ENCODE measurements at regions not wholly inside any gene's neighbourhood (a gene's known extent, or its start where the extent isn't known, plus 50 kb on each side); places are given as distances from the start of the nearest gene placed in this dataset.

GRCh38 chr11:16598032-16598431 is 140.4 kb upstream of the C11orf58 start:
- Histone ChIP-seq H3K4me1 (ENCODE audit: control insufficient read depth in 1 of 2, insufficient read depth in 2 of 2, low read length in 2 of 2) (no peaks in the 10 kb centered on the region), H2AFZ (ENCODE audit: low read depth, low read length, poor library complexity, severe bottlenecking) (no peak overlapping the region), H3K79me2 (ENCODE audit: insufficient read depth, low read length) (no peaks in the 10 kb centered on the region), H3K9ac (ENCODE audit: low read length) (no peak overlapping the region), H3K9me2 (ENCODE audit: insufficient read depth) (no peaks in the 10 kb centered on the region), H3K27ac (ENCODE audit: low read depth, low read length) (no peak overlapping the region), H4K20me1 (ENCODE audit: insufficient read depth) (no peaks in the 10 kb centered on the region), H3K4me3 (replicated peaks in 1 of 2; ENCODE audit: low read depth in 1 of 2, low read length in 2 of 2) (no peak overlapping the region), H3K36me3 (ENCODE audit: control insufficient read depth in 1 of 2, insufficient read depth in 2 of 2, low read length in 2 of 2) (no peaks in the 10 kb centered on the region), H3K9me3 (ENCODE audit: control insufficient read depth in 1 of 2, insufficient read depth in 1 of 2, low read depth in 1 of 2, low read length in 2 of 2) (no peaks in the 10 kb centered on the region), H3K27me3 (ENCODE audit: insufficient read depth, low read length) (peaks cover 36% of the 10 kb centered on the region), H3K4me2 (ENCODE audit: low read length) (no peak overlapping the region)
- POLR2A ChIA-PET, result no interaction called here
- TF ChIP-seq ZNF274 (IDR thresholded peaks at IDR 0.05; ENCODE audit: low read depth, low read length) (no peak), FOSL1 (IDR thresholded peaks at IDR 0.05; ENCODE audit: low read depth) (no peak), SP1 (IDR thresholded peaks at IDR 0.05; ENCODE audit: low read depth) (no peak), YY1 (IDR thresholded peaks at IDR 0.05; ENCODE audit: extremely low read depth, insufficient replicate concordance, low read depth, low read length) (no peak), CEBPB (IDR thresholded peaks at IDR 0.05; ENCODE audit: low read depth) (no peak), ELF1 (IDR thresholded peaks at IDR 0.05; ENCODE audit: borderline replicate concordance, low read depth) (no peak), MAX (IDR thresholded peaks at IDR 0.05) (no peak), CBX3 (IDR thresholded peaks at IDR 0.05; ENCODE audit: low read depth) (no peak)
- TF ChIP-seq, protein P1, sequence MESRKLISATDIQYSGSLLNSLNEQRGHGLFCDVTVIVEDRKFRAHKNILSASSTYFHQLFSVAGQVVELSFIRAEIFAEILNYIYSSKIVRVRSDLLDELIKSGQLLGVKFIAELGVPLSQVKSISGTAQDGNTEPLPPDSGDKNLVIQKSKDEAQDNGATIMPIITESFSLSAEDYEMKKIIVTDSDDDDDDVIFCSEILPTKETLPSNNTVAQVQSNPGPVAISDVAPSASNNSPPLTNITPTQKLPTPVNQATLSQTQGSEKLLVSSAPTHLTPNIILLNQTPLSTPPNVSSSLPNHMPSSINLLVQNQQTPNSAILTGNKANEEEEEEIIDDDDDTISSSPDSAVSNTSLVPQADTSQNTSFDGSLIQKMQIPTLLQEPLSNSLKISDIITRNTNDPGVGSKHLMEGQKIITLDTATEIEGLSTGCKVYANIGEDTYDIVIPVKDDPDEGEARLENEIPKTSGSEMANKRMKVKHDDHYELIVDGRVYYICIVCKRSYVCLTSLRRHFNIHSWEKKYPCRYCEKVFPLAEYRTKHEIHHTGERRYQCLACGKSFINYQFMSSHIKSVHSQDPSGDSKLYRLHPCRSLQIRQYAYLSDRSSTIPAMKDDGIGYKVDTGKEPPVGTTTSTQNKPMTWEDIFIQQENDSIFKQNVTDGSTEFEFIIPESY (IDR thresholded peaks at IDR 0.05; ENCODE audit: extremely low read depth, insufficient replicate concordance, low read length), result no peak
- RAD21 ChIA-PET (ENCODE audit: low non-redundant PET in 1 of 2, low total read pairs in 2 of 2, uncharacterized antibody in 2 of 2, unreplicated experiment in 2 of 2), result no interaction called here
- intact Hi-C loops (cut with micrococcal nuclease), result no loop called here
- no TSS peak for BruUV-seq (replicated peaks)
- ATAC-seq, result no peak
- CTCF ChIA-PET, result no interaction called here
- DNase-seq (ENCODE audit: low read depth, low spot score), result no peak

All from HCT116 (cell line).